Head of caudate nucleus (tissue), 42 donors: ENCODE measurements at regions not wholly inside any gene's neighbourhood (a gene's known extent, or its start where the extent isn't known, plus 50 kb on each side); places are given as distances from the start of the nearest gene placed in this dataset.
"Not testable (repeated sequence)": the region's sequence is repeated elsewhere in the genome, so short reads cannot be mapped to it uniquely, and the experiment has no call there.

Source experiments
- DNase-seq, 42 donors: peaks; one replicate each; pipeline versions ENCODE4 v3.0.0 to v3.0.0-alpha.2; 2020 to 2021; ENCODE audit warnings: mixed read lengths in 7 of 42
- intact Hi-C: fragments of 100-400 bp; cut with DNase I; formaldehyde crosslinking; loops from one replicate; pipeline ENCODE4 v1.15.0; 2022

DNA sequence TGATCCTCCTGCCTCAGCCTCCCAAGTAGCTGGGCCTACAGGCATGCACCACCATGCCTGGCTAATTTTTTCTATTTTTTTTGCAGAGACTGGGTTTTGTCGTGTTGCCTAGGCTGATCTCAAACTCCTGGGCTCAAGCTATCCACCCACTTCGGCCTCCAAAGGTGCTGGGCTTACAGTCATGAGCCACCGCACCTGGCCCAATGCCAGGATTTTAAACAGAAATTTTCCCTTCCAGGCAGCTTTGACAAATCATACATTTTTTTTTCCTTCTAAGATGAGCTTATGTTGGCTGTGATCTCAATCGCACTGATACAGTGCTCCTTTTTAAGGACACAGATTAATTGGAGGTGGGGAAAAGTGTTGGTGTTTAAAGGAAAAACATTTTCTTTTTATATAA, 73.2 kb upstream of the CD2AP start:
- no peak for DNase-seq
- intact Hi-C loops, result no loop called here

DNA sequence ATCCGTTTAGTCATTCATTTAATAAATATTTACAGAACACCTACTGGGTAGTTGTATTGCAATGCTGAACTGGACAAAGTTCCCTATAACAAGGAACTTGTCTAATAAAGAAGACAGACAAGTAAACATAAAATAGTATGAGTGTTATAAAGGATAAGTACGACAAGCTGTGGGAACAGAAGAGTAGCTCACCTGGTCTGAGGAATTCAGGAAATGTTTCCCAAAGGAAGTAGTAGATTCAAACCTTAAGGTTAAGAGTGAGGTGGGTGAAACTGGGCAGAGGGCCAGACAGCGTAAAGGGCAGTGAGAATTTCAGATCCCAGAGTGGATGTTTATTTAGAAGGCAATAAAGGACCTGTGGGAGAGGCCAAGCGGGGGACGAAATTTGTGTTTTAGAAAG, 72.3 kb upstream of the CD2AP start:
- intact Hi-C loops, result no loop called here
- no peak for DNase-seq

DNA sequence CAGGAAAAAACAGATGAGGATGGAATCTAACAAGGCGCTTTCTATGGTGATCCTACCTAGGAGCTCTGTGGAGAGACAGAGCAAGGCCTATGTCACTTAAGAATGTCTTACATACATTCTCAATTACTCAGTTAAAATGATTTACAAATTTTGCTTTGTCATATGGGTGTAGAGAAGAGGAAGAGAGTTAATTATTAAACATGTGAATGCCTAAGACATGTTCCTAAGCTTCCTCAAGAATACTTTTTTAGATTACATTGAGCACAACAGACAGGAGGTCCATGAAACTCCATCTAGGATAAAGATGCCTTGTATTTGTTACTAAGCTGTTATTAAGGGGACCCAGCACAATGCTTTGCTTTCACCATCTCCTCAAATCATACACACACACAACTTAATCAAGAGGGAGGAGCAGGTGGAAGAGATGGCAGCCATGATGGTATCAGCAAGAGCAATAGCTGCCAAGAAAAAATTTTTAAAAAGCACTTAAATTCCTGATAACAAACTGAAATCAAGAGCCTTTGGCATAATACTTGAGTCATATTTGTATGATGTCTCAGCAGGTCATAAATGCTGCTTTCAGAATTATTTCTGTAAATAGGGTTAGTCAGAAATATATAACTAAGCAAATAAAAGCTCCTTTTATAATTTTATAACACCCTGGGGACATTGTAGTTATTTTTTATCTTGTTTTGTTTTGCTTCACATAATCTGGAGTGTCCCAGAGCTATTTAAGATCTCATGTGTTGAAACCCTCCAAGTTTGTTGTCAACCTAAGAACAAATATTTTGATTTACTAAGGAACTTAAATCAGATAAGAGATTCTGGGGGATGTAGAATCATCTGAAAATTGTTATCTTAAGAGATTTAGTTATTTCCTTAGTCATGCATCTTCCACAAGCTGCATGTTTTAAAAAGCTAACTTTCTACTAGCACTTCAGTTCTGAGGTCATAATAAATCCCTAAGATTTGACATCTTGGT, 70.0 kb upstream of the CD2AP start:
- intact Hi-C loops, result no loop called here
- no peak for DNase-seq

DNA sequence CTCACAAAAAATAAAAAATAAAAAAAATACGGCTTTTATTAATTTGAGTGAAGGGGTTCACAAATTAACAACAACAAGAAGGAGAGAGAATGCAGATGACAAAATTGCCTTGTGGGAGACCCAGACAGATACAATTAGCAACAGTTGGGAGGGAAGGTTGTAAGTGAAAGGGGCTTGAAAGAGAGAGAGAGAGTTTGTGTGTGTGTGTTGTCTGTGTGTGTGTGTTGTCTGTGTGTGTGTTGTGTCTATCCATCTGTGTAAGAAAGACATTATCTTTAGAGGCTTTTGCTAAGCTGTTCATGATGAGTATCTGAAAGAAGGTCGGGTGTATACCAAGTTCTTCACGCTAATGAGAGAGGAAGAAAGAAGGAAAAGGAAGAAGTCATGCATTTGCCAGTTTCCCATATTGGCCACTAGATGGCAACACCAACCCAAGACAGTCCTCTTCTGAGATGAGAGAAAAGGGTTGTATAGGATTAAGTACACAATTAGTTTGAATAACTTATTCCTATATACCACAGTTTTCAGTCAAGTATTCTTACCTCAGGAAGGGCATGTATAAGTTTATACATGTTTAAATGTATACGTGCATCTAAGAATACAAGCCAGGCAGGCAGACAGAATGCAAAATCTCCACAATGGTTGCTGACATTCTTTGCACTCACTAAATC, 63.7 kb upstream of the CD2AP start:
- DNase-seq, result peak in 29 of 42 donors; percentile 10 to 77 (median 48)
- intact Hi-C loops, result loop anchor here (10.0 kb wide), 1 partner anchor 371 kb away; the partner anchor contains the start of gene OPN5

DNA sequence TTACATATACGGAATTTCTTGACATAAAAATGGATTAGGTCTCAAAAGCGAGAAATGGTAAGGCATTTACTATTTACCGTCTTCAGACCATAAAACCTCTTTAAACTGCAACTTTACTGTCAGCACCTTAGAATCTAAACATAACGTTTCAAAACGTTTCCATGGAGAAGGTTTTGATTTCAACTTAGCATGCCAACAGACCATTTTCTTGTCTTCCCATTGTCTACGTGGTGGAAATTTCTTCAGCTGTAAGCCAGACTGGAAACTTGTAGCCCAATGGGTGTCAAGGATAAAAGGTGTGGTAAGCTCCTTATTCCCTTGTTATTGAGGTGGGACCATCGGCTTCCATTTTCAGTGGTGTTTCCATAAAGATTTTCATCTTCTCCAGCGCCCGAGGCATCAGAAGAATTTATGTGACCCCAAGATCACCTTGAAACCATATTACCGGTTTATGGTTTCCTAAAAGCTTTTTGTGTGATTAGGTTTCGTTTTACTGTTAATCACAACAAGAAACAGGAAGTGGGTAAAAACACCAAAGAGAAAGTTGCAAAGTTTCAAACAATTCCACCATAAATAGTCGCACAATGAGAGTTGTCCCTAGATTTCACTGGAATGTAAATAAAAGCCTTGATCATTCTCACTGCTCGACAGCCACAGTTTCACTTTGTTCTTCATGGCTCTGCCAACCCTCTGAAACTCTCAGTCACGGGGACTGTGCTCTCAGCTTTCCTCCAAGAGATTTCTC, 63.0 kb upstream of the CD2AP start:
- intact Hi-C loops, result loop anchor here (10.0 kb wide), 1 partner anchor 370 kb away; the partner anchor contains the start of gene OPN5

DNA sequence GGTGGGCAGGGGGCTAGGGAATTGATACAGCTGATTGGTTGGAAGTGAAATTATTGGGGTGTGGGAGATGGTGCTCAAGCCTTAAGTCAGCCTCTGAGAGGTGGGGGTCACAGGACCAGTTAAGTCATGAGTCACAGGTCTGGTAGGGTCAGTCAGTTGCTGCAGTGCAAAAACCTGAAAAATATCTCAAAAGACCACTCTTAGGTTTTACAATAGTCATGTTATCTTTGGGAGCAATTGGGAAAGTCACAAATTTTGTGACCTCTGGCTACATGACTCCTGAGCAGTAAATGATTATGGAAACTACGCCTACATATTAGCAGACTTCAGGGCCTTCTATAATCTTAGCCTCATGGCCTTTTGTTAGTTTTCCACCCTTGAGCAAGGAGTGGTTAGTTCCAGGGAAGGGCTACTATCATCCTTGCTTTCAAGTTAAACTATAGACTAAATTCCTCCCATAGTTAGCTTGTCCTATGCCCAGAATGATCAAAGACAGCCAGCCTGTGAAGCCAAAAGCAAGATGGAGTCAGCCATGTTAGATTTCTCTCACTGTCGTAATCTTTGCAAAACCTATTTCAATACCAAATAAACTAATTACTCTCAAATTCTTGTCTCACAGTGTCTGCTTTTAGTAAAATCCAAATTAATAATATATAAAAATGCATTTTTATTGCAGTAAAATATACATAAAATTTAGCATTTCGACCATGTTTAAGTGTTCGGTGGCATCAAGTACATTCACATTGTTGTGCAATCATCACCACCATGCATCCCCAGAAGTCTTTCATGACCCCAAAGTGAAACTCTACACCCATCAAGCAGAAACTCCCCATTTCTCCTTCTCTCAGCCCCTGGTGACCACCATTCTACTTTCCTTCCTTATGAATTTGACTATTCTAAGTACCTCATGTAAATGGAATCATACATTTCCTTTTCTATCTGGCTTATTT, 60.9 kb upstream of the CD2AP start:
- DNase-seq, result no peak
- intact Hi-C loops, result loop anchor here (10.0 kb wide), 1 partner anchor 368 kb away; the partner anchor contains the start of gene OPN5

More for the DNA sequence above, 63.0 kb upstream of the CD2AP start:
- peak in 5 of 42 donors; percentile 3 to 50 (median 12) for DNase-seq

DNA sequence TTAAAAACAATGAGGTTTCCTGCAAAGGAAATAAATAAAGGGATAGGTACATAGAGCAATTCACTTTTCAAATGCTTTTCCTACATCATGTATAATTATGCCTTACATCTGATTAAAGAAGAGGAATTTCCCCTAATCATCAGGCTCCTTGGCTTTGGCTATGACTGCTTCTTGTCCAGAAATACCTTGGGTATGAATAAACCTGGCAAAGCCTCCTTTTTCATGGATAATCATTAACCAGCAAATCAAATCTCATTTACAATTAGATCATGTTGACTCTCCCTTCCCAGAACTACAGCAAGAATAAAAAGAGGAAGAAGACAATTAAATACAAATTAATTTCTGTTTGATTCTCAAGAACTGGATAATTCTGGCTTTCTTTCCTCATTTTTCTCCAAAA, 58.0 kb upstream of the CD2AP start:
- intact Hi-C loops, result loop anchor here (10.0 kb wide), 1 partner anchor 365 kb away; the partner anchor contains the start of gene OPN5
- DNase-seq, result no peak

DNA sequence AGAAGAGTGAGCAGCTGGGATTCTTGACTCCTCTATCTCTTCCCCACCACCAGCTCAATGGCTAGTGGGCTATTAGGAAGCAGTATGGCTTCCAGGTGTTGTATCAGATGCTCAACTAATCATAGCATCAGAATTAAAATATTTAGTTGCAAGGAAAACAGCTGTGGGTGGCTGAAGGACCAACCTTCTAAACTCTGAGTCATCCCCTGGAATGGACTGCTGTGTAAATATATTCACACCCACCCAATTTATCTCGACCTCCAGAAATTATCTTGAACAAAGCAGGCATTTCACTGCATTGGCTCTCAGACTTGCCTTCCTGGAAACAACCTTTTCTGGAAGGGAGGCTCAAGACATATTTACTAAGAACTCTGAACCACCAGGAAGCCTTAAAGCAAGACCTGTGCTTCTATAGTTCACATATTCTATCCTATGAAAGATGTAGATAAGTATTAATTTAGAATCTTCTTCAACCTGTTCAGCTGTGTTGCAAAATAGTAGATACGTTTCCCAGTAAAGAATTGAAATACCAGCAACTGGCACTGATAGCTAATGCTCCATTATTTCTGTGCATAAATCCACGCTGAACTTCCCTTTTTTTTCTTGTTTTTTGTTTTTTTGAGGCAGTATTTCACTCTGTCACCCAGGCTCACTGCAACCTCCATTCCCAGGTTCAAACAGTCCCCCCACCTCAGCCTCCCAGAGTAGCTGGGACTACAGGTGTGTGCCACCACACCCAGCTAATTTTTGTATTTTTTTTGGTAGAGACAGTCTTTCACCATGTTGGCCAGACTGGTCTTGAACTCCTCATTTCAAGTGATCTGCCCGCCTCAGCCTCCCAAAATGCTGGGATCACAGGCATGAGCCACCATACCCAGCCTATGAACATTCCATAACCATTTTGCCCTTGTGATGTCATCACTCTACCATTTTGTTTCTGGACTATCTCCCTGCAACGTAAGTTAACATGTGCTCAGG, 56.9 kb upstream of the CD2AP start:
- intact Hi-C loops, result no loop called here
- DNase-seq, result no peak

DNA sequence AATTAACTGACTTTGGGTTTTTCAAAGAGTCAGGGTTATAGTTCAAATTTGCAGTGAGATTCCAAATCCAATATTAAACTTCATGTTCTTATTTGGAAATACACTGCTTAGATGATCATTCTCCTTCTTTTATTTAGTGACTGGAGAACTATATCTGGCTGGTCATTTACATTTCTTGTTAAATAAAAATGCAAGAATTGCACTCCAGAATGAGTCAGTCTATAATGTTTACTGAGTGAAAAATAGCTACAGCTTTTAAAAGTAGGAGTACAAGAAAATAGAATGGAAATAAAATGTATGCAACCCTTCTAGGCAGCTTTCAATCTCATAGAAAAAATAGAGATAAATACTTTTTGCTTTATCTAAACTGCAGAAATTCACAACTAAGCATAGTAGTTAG, 54.5 kb upstream of the CD2AP start:
- intact Hi-C loops, result no loop called here
- no peak for DNase-seq

DNA sequence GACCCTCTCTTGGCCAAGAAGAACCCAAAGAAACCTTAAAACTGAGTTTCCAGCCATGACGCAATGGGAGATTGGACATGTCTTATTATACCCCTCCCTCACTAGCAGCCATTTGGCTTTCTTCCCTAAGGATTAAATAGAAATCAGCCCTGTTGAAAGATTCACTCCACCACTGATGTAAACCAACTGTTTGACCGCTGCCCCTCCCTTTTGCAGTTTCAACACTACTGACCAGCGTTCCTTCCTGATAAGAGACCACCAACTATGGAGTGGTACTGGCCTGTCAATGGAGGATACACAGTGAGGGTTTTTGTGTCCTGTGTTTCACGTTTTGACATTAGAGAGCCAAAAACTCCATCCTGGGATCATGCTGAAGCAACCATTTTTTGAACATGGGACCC, 53.2 kb upstream of the CD2AP start:
- intact Hi-C loops, result no loop called here

DNA sequence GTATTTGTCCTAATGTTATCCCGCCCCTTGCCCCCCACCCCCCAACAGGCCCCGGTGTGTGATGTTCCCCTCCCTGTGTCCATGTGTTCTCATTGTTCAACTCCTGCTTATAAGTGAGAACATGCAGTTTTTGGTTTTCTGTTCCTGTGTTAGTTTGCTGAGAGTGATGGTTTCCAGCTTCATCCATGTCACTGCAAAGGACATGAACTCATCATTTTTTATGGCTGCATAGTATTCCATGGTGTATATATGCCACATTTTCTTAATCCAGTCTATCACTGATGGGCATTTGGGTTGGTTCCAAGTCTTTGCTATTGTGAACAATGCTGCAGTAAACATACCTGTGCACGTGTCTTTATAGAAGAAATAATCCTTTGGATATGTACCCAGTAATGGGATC, 51.9 kb upstream of the CD2AP start:
- DNase-seq, intact Hi-C loops: not testable (repeated sequence)

More for the DNA sequence above, 53.2 kb upstream of the CD2AP start:
- no peak for DNase-seq

DNA sequence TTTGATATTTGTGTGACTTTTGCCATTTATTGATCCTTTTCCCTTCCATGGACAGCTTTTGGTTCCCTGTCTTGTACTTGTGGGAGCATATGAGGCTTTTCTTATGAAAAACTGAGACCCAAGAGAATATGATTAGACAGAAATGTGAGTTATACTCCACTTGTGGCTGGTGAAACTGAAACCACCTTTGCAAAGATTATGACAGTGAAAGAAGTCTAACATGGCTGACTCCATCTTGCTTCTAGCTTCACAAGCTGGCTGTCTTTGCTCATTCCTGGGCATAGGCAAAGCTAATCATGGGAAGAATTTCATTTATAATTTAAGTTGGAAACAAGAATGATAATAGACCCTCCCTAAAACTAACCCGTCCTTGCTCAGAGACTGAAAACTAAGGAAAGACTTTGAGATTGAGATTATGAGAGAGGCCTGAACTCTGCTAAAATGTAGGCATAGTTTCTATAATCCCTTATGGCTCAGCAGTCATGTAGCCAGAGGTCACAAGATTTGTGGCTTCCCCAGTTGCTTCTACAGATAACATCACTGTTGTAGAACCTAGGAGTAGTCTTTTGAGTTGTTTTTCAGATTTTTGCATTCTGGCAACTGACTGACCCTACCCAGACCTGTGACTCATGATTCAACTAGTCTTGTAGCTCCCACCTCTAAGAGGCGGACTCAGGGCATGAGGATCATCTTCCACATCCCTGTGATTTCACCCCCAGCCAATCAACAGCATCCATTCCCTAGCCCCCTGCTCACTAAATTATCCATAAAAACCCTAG, 50.9 kb upstream of the CD2AP start:
- intact Hi-C loops, result no loop called here
- no peak for DNase-seq

DNA sequence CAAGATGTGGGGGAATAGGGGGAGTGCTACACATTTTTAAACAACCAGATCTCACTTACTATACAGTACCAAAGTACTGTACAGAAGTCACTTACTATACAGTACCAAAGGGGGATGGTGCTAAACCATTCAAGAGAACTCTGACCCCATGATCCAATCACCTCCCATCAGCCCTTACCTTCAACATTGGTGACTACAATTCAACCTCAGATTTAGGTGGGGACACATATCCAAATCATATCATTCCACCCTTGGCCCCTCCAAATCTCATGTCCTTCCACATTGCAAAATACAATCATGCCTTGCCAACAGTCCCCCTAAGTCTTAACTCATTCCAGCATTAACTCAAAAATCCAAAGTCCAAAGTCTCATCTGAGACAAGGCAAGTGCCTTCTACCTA, 49.9 kb upstream of the CD2AP start:
- intact Hi-C loops, result no loop called here
- no peak for DNase-seq
